ENCODE measurements at regions not wholly inside any gene's neighbourhood (a gene's known extent, or its start where the extent isn't known, plus 50 kb on each side); places are given as distances from the start of the nearest gene placed in this dataset.
"Not testable (repeated sequence)": the region's sequence is repeated elsewhere in the genome, so short reads cannot be mapped to it uniquely, and the experiment has no call there.

GRCh38 chr11:112310848-112311247, 50.2 kb upstream of the PLET1 start:
- ChIA-PET CTCF (no interaction called here), POLR2A (no interaction called here)

DNA sequence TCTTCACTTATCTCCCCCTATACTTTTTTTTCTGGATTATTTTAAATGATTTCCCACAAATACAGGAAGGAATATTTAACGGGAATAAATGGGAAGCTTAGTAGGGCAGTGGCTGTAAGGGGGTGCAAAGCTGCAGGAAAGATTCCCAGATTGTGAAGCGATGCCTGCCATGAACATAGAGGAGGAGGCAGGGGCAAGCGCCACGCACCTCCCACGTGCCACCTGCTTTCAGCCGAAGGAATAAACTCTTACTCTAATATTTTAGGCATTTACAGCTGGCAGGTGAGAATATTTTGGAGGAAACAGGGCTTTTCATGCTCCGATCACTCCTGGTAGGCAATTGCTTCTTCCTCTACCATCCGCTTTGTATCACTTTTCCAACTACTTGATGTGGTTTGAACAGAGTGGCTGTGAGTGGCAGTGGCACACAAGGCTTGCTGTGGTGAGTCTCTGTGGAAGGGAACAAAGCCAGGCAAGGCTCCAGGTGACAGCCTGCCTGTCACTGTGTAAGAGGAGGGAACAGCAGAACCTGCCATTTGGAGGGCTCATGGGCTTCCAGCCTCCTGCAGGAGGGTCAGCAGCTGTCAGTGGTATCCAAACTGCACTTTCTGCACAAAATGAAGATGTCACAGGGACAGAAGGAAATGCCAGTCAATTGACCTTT, 54.5 kb upstream of the PLET1 start:
- CTCF ChIA-PET = no interaction called here
- POLR2A ChIA-PET = no interaction called here

- POLR2A ChIA-PET = no interaction called here
- CTCF ChIA-PET = no interaction called here
These were observed 55.4 kb upstream of the PLET1 start for GRCh38 chr11:112315861-112316739.

GRCh38 chr11:112316971-112317370, 56.3 kb upstream of the PLET1 start:
- ChIA-PET POLR2A (no interaction called here), CTCF (no interaction called here)

DNA sequence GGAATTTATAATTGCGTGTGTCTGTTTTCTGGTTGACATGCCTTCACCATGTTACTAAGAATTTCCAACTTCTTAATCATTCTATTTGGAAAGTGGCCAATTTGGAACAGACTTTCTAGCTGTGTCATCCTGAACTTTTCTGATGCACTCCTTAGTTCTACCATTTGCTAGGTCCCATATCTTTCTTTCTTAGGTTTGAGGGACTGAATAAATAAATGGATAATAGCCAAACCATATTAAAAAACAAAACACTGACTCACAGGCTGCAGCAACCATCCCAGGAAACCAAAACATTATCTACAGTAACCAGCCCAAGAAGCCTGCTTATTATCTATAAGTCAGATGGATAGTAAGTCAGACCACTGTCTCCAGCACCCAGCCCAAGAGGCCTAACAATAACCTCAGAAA, 57.5 kb upstream of the PLET1 start:
- POLR2A ChIA-PET = no interaction called here
- CTCF ChIA-PET = no interaction called here

- POLR2A ChIA-PET = no interaction called here
- CTCF ChIA-PET = no interaction called here
These were observed 58.0 kb upstream of the PLET1 start for GRCh38 chr11:112318661-112319060.

GRCh38 chr11:112320668-112321067, 60.0 kb upstream of the PLET1 start:
- ChIA-PET POLR2A (no interaction called here), CTCF (interaction anchor here (1.0 kb wide), 1 partner anchor 133 kb away, joined by 3 read pairs; no protein-coding TSS in a partner anchor)

- ChIA-PET CTCF (interaction anchor here (1.0 kb wide), 1 partner anchor 132 kb away, joined by 3 read pairs; no protein-coding TSS in a partner anchor), POLR2A (no interaction called here)
These were observed 61.0 kb upstream of the PLET1 start for GRCh38 chr11:112321501-112322172.

DNA sequence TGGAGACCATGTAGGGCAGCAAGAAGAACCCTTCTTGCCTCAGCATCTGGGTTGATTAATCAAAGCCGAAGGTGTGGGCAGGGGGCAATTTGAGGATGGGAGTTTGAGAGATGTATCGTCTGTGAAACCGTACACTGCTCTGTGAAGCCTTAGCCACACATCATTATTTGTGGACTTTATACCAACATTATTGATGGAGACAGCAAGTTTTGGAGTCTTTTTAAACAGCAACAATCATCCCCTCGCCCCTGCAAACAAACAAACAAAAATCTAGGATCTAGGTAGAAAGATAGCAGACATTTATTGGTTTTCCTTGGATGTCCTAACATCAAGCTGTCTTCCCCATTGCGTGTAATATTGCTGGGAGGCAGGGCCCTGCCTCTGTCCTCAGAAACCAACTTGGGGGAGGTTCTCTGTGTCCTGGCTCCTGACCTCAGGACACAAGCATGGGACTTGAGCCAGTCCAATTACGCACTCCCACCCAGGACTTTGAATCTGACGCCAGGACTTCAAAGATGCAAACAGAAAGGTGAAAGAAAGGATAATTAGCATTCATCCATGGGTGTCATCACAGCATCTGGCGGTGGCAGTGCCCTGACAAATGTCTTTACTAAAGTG, 61.6 kb upstream of the PLET1 start:
- POLR2A ChIA-PET = no interaction called here
- CTCF ChIA-PET = no interaction called here

- POLR2A ChIA-PET = no interaction called here
- CTCF ChIA-PET = no interaction called here
These were observed 73.7 kb upstream of the PLET1 start for GRCh38 chr11:112334381-112334780.

GRCh38 chr11:112336356-112336886, 75.8 kb upstream of the PLET1 start:
- ChIA-PET POLR2A (no interaction called here), CTCF (no interaction called here)

GRCh38 chr11:112339566-112339965, 78.9 kb upstream of the PLET1 start:
- CTCF ChIA-PET = no interaction called here
- POLR2A ChIA-PET = no interaction called here

GRCh38 chr11:112343368-112344039, 82.8 kb upstream of the PLET1 start:
- ChIA-PET POLR2A (no interaction called here), CTCF (no interaction called here)

DNA sequence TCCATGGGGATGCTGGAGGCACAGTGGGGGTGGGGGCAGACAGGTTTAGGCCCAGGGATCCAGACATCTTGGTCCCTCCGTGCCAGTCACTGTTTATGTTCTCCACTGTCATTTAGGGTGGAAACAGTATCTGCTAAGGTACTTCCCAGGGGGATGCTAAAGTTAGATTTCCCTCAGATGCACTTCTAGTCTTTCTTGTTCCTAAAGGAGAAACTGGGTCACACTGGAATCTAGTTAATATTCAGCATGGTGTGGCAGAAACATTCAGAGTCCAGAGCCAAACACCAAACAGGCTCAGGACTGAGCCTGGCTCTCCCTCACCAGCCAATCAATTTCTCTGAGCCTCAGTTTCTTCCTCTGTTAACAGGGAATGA, 83.4 kb upstream of the PLET1 start:
- ChIA-PET CTCF (no interaction called here), POLR2A (no interaction called here)

DNA sequence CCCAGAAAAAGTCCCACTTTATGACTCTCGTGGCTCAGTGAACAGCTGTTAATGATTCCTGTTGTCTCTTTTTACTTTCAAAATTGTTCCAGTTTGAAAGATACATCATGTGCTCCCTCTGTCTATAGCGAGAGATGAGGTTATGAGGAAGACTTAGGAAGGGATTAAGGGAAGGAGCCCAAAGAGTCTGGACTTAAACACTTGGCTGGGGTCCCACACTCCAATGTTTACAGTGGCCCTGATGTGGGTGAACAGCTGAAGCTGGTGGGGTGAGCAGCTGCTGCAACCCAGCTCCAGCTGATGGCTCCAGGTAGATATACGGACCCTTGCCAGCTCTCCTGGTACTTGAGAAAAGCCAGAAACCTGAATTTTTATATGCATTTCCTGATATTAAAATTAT, 84.5 kb upstream of the PLET1 start:
- POLR2A ChIA-PET = no interaction called here
- CTCF ChIA-PET = no interaction called here

- CTCF ChIA-PET = no interaction called here
- POLR2A ChIA-PET = no interaction called here
These were observed 85.0 kb upstream of the PLET1 start for GRCh38 chr11:112345706-112346105.

GRCh38 chr11:112346586-112346985, 85.9 kb upstream of the PLET1 start:
- POLR2A ChIA-PET = no interaction called here
- CTCF ChIA-PET = no interaction called here

GRCh38 chr11:112348480-112349029, 87.9 kb upstream of the PLET1 start:
- CTCF ChIA-PET = interaction anchor here (0.5 kb wide), 1 partner anchor 1130 kb away, joined by 5 read pairs; no protein-coding TSS in a partner anchor
- POLR2A ChIA-PET = no interaction called here

DNA sequence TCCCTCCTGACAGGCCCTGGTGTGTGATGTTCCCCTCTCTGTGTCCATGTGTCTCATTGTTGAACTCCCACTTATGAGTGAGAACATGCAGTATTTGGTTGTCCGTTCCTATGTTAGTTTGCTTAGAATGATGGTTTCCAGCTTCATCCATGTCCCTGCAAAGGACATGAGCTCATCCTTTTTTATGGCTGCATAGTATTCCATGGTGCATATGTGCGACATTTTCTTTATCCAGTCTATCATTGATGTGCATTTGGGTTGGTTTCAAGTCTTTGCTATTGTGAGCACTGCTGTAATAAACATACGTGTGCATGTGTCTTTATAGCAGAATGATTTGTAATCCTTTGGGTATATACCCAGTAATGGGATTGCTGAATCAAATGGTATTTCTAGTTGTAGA, 90.8 kb upstream of the PLET1 start:
- CTCF ChIA-PET = interaction anchor here (0.6 kb wide), 1 partner anchor 72 kb away, joined by 3 read pairs; no protein-coding TSS in a partner anchor

DNA sequence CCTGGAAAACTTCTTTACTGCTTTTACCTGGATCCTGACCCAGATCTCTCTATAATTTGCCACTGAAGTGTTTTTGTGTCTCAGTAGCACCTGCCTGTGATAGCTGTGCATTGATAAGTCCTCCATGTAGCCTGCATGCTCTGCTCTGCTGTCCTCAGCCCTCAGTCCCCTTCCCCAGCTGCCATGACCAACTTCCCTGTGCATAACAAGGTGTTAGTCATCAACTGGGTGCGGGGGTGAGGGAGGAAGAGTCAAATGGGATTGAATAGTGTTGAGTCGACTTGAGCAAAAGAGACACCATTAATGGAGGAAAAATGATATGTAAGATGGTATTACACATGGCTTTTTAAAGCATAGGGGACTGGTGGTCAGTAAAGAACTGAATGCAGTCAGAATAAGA, 92.2 kb upstream of the PLET1 start:
- POLR2A ChIA-PET = no interaction called here
- CTCF ChIA-PET = no interaction called here

More for the DNA sequence above, 90.8 kb upstream of the PLET1 start:
- POLR2A ChIA-PET = not testable (repeated sequence)
